ENCODE measurements at regions not wholly inside any gene's neighbourhood (a gene's known extent, or its start where the extent isn't known, plus 50 kb on each side); places are given as distances from the start of the nearest gene placed in this dataset.

DNA sequence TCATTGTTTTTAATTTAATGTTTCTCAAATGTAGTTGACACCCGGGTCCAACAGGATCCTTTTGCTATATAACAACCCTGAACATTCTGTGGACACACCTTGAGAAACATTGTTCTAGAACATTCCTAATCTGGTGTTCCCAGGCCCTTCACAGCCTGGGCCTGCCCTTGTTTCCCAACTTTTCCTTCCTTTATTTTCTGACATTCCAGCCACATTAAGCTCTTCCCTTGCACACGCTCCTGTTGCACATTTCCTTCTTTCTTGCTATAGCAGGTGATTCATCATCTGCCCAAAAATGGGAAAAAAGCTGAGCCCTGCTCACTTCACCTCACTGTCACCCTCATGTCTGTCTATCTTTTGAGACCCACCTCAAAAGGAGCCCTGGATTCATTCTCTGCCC, 67.9 kb upstream of the MARCHF10 start:
- H3K9me3 Mint-ChIP-seq (ENCODE audit: low read depth) = no peaks in the 10 kb centered on the region
- TF ChIP-seq, protein P1, sequence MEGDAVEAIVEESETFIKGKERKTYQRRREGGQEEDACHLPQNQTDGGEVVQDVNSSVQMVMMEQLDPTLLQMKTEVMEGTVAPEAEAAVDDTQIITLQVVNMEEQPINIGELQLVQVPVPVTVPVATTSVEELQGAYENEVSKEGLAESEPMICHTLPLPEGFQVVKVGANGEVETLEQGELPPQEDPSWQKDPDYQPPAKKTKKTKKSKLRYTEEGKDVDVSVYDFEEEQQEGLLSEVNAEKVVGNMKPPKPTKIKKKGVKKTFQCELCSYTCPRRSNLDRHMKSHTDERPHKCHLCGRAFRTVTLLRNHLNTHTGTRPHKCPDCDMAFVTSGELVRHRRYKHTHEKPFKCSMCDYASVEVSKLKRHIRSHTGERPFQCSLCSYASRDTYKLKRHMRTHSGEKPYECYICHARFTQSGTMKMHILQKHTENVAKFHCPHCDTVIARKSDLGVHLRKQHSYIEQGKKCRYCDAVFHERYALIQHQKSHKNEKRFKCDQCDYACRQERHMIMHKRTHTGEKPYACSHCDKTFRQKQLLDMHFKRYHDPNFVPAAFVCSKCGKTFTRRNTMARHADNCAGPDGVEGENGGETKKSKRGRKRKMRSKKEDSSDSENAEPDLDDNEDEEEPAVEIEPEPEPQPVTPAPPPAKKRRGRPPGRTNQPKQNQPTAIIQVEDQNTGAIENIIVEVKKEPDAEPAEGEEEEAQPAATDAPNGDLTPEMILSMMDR (IDR thresholded peaks at IDR 0.05; ENCODE audit: unreplicated experiment) = no peak
- H3K27ac Mint-ChIP-seq = no peak overlapping the region
- peaks cover 2% of the 10 kb centered on the region for H3K4me1 Mint-ChIP-seq (ENCODE audit: low read depth)
- DNase-seq (ENCODE audit: low spot score, unreplicated experiment) = no peak
- H3K36me3 Mint-ChIP-seq (ENCODE audit: insufficient read depth) = no peaks in the 10 kb centered on the region
- H3K4me3 Mint-ChIP-seq (ENCODE audit: low read depth) = no peak overlapping the region
- H3K27me3 Mint-ChIP-seq = peaks cover 4% of the 10 kb centered on the region

DNA sequence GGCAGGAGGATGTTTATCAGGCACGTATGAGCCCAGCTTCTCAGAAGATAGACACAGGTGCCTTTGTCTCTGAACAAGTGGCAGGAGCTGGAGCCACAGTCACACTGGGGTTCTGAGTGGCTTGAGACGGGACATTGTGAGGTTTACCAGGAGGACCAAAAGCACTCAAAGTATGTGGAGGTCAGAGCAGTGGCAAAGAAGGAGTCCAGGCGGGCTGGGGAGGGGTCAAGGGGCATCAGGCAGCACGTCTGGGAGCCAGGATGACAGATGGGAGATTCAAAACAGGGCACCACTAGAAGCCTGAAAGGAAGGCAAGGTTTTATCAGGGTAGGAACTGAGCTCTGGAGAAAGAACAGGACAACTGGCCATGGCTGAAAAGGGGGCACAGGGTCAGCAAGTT, 67.2 kb upstream of the MARCHF10 start:
- TF ChIP-seq, protein P1 (IDR thresholded peaks at IDR 0.05; ENCODE audit: unreplicated experiment) = no peak
- Mint-ChIP-seq H3K36me3 (ENCODE audit: insufficient read depth) (no peaks in the 10 kb centered on the region), H3K4me3 (ENCODE audit: low read depth) (no peak overlapping the region), H3K9me3 (ENCODE audit: low read depth) (no peaks in the 10 kb centered on the region), H3K27ac (no peak overlapping the region), H3K27me3 (peaks cover 4% of the 10 kb centered on the region), H3K4me1 (ENCODE audit: low read depth) (peaks cover 2% of the 10 kb centered on the region)
- no peak for DNase-seq (ENCODE audit: low spot score, unreplicated experiment)

DNA sequence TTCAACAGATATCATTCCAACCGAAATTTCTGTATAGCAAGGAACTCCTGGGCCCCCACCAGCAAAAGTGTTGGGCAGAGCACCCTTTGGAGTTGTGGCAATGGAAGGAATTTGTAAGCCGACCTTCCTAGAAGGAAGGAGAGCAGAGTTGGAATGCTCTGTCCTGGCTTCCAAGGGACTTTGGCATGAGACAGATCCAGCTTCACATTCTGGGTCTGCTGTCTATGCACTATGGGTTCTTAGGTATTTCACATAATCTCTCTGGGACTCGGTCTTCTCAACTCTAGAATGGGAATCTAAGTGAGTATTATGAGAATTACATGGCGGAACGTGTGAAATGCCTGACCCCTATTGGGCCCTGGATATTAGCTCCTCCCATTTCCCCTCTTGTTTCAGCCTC, 63.2 kb upstream of the MARCHF10 start:
- peaks cover 19% of the 10 kb centered on the region for H3K27me3 Mint-ChIP-seq
- TF ChIP-seq, protein P1 (IDR thresholded peaks at IDR 0.05; ENCODE audit: unreplicated experiment) = no peak
- H3K4me1 Mint-ChIP-seq (ENCODE audit: low read depth) = peaks cover 2% of the 10 kb centered on the region
- H3K27ac Mint-ChIP-seq = no peak overlapping the region
- DNase-seq (ENCODE audit: low spot score, unreplicated experiment) = no peak
- no peaks in the 10 kb centered on the region for H3K36me3 Mint-ChIP-seq (ENCODE audit: insufficient read depth)
- no peaks in the 10 kb centered on the region for H3K9me3 Mint-ChIP-seq (ENCODE audit: low read depth)
- H3K4me3 Mint-ChIP-seq (ENCODE audit: low read depth) = no peak overlapping the region

DNA sequence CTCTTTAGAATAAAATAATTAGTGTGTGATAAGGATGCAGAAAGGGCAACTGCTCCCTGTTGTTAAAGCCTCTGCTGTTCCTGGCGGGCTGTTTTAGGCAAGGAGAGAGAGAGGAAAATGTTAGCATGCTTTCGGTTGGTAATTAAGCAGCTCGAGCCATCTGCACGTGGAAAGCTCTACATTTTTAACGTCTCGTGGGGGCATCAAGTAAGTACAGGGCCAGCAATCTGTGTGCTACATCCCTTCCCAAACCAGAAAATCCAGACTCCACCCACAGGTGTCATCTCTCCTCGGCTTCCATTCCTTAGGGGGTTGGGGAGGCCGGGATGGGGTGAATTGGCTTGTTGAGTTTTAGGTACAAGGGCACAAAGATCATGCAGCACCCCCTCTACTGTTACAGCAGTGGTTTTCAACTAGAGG, 62.4 kb upstream of the MARCHF10 start:
- TF ChIP-seq, protein P1 (IDR thresholded peaks at IDR 0.05; ENCODE audit: unreplicated experiment) = no peak
- H3K9me3 Mint-ChIP-seq (ENCODE audit: low read depth) = no peaks in the 10 kb centered on the region
- H3K27me3 Mint-ChIP-seq = peaks cover 16% of the 10 kb centered on the region
- H3K27ac Mint-ChIP-seq = no peak overlapping the region
- H3K4me1 Mint-ChIP-seq (ENCODE audit: low read depth) = peaks cover 2% of the 10 kb centered on the region
- no peak for DNase-seq (ENCODE audit: low spot score, unreplicated experiment)
- H3K36me3 Mint-ChIP-seq (ENCODE audit: insufficient read depth) = no peaks in the 10 kb centered on the region
- no peak overlapping the region for H3K4me3 Mint-ChIP-seq (ENCODE audit: low read depth)

DNA sequence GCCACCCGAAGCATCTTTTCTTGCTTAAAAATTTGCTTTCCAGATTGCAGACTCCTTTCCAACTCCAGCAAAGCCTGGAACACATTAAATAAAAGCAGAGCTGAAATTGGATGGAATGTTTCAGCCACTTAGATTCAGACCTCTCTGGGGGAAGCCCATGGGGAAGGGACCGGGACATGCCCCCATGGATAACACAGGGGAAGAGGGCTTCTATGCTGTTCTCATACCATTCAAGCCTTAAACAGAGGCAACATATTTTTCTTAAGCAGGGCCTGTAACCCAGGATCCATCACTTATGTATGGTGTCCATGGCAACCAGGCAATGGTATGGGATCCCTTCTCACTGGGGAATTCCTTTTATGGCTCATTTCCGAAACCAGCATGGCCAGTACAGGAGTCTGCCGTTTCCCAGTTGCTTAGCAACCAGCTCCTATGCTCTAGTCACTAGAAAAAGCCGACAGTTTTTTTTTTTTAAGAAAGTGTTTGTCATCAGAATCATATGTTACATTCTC, 62.0 kb upstream of the MARCHF10 start:
- Mint-ChIP-seq H3K4me1 (ENCODE audit: low read depth) (no peaks in the 10 kb centered on the region), H3K36me3 (ENCODE audit: insufficient read depth) (no peaks in the 10 kb centered on the region), H3K9me3 (ENCODE audit: low read depth) (no peaks in the 10 kb centered on the region), H3K27ac (no peak overlapping the region), H3K4me3 (ENCODE audit: low read depth) (no peak overlapping the region), H3K27me3 (peaks cover 16% of the 10 kb centered on the region)
- DNase-seq (ENCODE audit: low spot score, unreplicated experiment) = no peak
- TF ChIP-seq, protein P1 (IDR thresholded peaks at IDR 0.05; ENCODE audit: unreplicated experiment) = no peak

Data from progenitor cell of endocrine pancreas (in vitro differentiated cells).